GM21423 (cell line): ENCODE measurements at regions not wholly inside any gene's neighbourhood (a gene's known extent, or its start where the extent isn't known, plus 50 kb on each side); places are given as distances from the start of the nearest gene placed in this dataset.

Experiments
- ATAC-seq: cut with Tn5 transposase; IDR thresholded peaks from one replicate; pipeline ENCODE4 v1.9.1; 2021; ENCODE audit warnings: mild to moderate bottlenecking, moderate library complexity; ENCODE audit not compliant: unreplicated experiment

GRCh38 chr6:133170602-133171001 is 70.6 kb upstream of the EYA4 start:
- ATAC-seq = no peak

- no peak for ATAC-seq
Observed at GRCh38 chr6:133171989-133172604, 69.1 kb upstream of the EYA4 start.

- no peak for ATAC-seq
Observed at GRCh38 chr6:133173276-133173675, 67.9 kb upstream of the EYA4 start.

- no peak for ATAC-seq
Observed at GRCh38 chr6:133179481-133179880, 61.7 kb upstream of the EYA4 start.

GRCh38 chr6:133183691-133184090 is 57.5 kb upstream of the EYA4 start:
- ATAC-seq = no peak

- ATAC-seq = no peak
Observed at GRCh38 chr6:133184798-133185372, 56.3 kb upstream of the EYA4 start.

GRCh38 chr6:133185731-133186130 is 55.4 kb upstream of the EYA4 start:
- ATAC-seq = no peak

- ATAC-seq = no peak
Observed at GRCh38 chr6:133187114-133187513, 54.0 kb upstream of the EYA4 start.

- ATAC-seq = no peak
Observed at GRCh38 chr6:133187657-133188453, 53.3 kb upstream of the EYA4 start.

GRCh38 chr6:133190912-133191311 is 50.2 kb upstream of the EYA4 start:
- ATAC-seq = no peak

- no peak for ATAC-seq
Observed at GRCh38 chr6:133191323-133191722, 49.8 kb upstream of the EYA4 start.
